ENCODE measurements at regions not wholly inside any gene's neighbourhood (a gene's known extent, or its start where the extent isn't known, plus 50 kb on each side); places are given as distances from the start of the nearest gene placed in this dataset.

GRCh38 chr1:230517326-230517725 lies 91.2 kb upstream of the PGBD5 start:
- no peak for TF ChIP-seq EP300 (IDR thresholded peaks at IDR 0.05; ENCODE audit: borderline replicate concordance)
- TF ChIP-seq MAX (IDR thresholded peaks at IDR 0.05), result no peak
- no peak for TF ChIP-seq USF1 (IDR thresholded peaks at IDR 0.05)
- no peak for TF ChIP-seq ZBTB7A (IDR thresholded peaks at IDR 0.05; ENCODE audit: low read depth)
- TF ChIP-seq TCF12 (IDR thresholded peaks at IDR 0.05; ENCODE audit: low read depth), result no peak
- no peak for TF ChIP-seq YY1 (IDR thresholded peaks at IDR 0.05; ENCODE audit: low read depth)
- TF ChIP-seq REST (IDR thresholded peaks at IDR 0.05; ENCODE audit: low read depth), result no peak
- no peak for TF ChIP-seq CREB1 (IDR thresholded peaks at IDR 0.05; ENCODE audit: low read depth)
- TF ChIP-seq RAD21 (IDR thresholded peaks at IDR 0.05; ENCODE audit: low read depth), result no peak
- TF ChIP-seq NFIC (IDR thresholded peaks at IDR 0.05), result no peak
- no peak for TF ChIP-seq TAF1 (IDR thresholded peaks at IDR 0.05; ENCODE audit: low read depth)

- no peak for TF ChIP-seq NFIC (IDR thresholded peaks at IDR 0.05)
- TF ChIP-seq ZBTB7A (IDR thresholded peaks at IDR 0.05; ENCODE audit: low read depth), result no peak
- TF ChIP-seq RAD21 (IDR thresholded peaks at IDR 0.05; ENCODE audit: low read depth), result no peak
- no peak for TF ChIP-seq REST (IDR thresholded peaks at IDR 0.05; ENCODE audit: low read depth)
- TF ChIP-seq TAF1 (IDR thresholded peaks at IDR 0.05; ENCODE audit: low read depth), result no peak
- no peak for TF ChIP-seq MAX (IDR thresholded peaks at IDR 0.05)
- TF ChIP-seq USF1 (IDR thresholded peaks at IDR 0.05), result no peak
- TF ChIP-seq TCF12 (IDR thresholded peaks at IDR 0.05; ENCODE audit: low read depth), result no peak
- no peak for TF ChIP-seq FOXM1 (IDR thresholded peaks at IDR 0.05; ENCODE audit: borderline replicate concordance, low read depth)
- no peak for TF ChIP-seq CREB1 (IDR thresholded peaks at IDR 0.05; ENCODE audit: low read depth)
- no peak for TF ChIP-seq YY1 (IDR thresholded peaks at IDR 0.05; ENCODE audit: low read depth)
- no peak for TF ChIP-seq EGR1 (IDR thresholded peaks at IDR 0.05)
- no peak for TF ChIP-seq TEAD4 (IDR thresholded peaks at IDR 0.05)
- TF ChIP-seq EP300 (IDR thresholded peaks at IDR 0.05; ENCODE audit: borderline replicate concordance), result no peak
- no peak for TF ChIP-seq CEBPB (IDR thresholded peaks at IDR 0.05)
These were observed 90.8 kb upstream of the PGBD5 start for GRCh38 chr1:230516889-230517288.

- no peak for TF ChIP-seq REST (IDR thresholded peaks at IDR 0.05; ENCODE audit: low read depth)
These were observed 89.5 kb upstream of the PGBD5 start for GRCh38 chr1:230515451-230516145.

- TF ChIP-seq RAD21 (IDR thresholded peaks at IDR 0.05; ENCODE audit: low read depth) (no peak), ZBTB7A (IDR thresholded peaks at IDR 0.05; ENCODE audit: low read depth) (no peak), TEAD4 (IDR thresholded peaks at IDR 0.05) (no peak), REST (IDR thresholded peaks at IDR 0.05; ENCODE audit: low read depth) (no peak), EGR1 (IDR thresholded peaks at IDR 0.05) (no peak), EP300 (IDR thresholded peaks at IDR 0.05; ENCODE audit: borderline replicate concordance) (no peak), TCF12 (IDR thresholded peaks at IDR 0.05; ENCODE audit: low read depth) (no peak), CREB1 (IDR thresholded peaks at IDR 0.05; ENCODE audit: low read depth) (no peak)
These were observed 84.4 kb upstream of the PGBD5 start for GRCh38 chr1:230510496-230510895.
